K562 (cell line): ENCODE measurements at regions not wholly inside any gene's neighbourhood (a gene's known extent, or its start where the extent isn't known, plus 50 kb on each side); places are given as distances from the start of the nearest gene placed in this dataset.
"Not testable (repeated sequence)": the region's sequence is repeated elsewhere in the genome, so short reads cannot be mapped to it uniquely, and the experiment has no call there.

Experiments
- ARNT ChIP-seq, 2 experiments: fragments of 450-650 bp; IDR thresholded peaks; 2 replicates each; pipeline ENCODE4 v1.6.1; 2016; ENCODE audit warnings: mild to moderate bottlenecking in 1 of 2
- CEBPB ChIP-seq: fragments of 450-650 bp; IDR thresholded peaks from 2 replicates; pipeline ENCODE4 v1.6.1; 2016; ENCODE audit warnings: missing genetic modification characterization, missing compliant biosample characterization
- CTCF ChIP-seq, 3 experiments: IDR thresholded peaks in 2 of 3; conservative IDR thresholded peaks in 1 of 3; 2 replicates each; pipeline ENCODE4 v1.5.1; 2011 to 2012; ENCODE audit warnings: low read length in 3 of 3, mild to moderate bottlenecking in 3 of 3, control low read depth in 2 of 3, improper control_type of control experiment in 1 of 3, inconsistent platforms in 1 of 3, low read depth in 1 of 3, mixed read lengths in 1 of 3, moderate library complexity in 1 of 3; ENCODE audit not compliant: insufficient read depth in 2 of 3
- EZH2 ChIP-seq: IDR thresholded peaks from 2 replicates; pipeline ENCODE4 v1.6.1; 2012; ENCODE audit warnings: low read depth, mild to moderate bottlenecking, inconsistent platforms, low read length, borderline replicate concordance
- JUNB ChIP-seq: fragments of 450-650 bp; formaldehyde crosslinking; conservative IDR thresholded peaks from 2 replicates; pipeline ENCODE4 v1.4.0; 2020; ENCODE audit warnings: mild to moderate bottlenecking
- MXI1 ChIP-seq: IDR thresholded peaks from 2 replicates; pipeline ENCODE4 v1.6.1; 2011; ENCODE audit warnings: low read depth, mild to moderate bottlenecking, improper control_type of control experiment, low read length
- POLR2A ChIP-seq: fragments of 450-650 bp; conservative IDR thresholded peaks from 2 replicates; pipeline ENCODE4 v1.6.1; 2016
- SREBF2 ChIP-seq: sonication (generic); formaldehyde crosslinking; IDR thresholded peaks from 2 replicates; pipeline ENCODE4 v1.4.0; 2020; ENCODE audit warnings: mild to moderate bottlenecking, missing genetic modification reagents
- STAG1 ChIP-seq: sonication (generic); formaldehyde crosslinking; IDR thresholded peaks from 2 replicates; pipeline ENCODE4 v1.5.0; 2020; ENCODE audit warnings: missing genetic modification reagents, borderline replicate concordance
- TAF1 ChIP-seq: IDR thresholded peaks from 2 replicates; pipeline ENCODE4 v1.6.1; 2011; ENCODE audit warnings: mild to moderate bottlenecking, low read length, moderate library complexity; ENCODE audit not compliant: insufficient read depth, control insufficient read depth, severe bottlenecking; ENCODE audit errors: extremely low read depth
- ZFP91 ChIP-seq: sonication (generic); formaldehyde crosslinking; IDR thresholded peaks from 2 replicates; pipeline ENCODE4 v1.8.0; 2022; ENCODE audit warnings: mild to moderate bottlenecking, missing genetic modification reagents
- ZNF143 ChIP-seq: sonication (generic); formaldehyde crosslinking; IDR thresholded peaks from 2 replicates; pipeline ENCODE4 v1.9.0; 2022; ENCODE audit warnings: mild to moderate bottlenecking, missing genetic modification reagents
- ZNF174 ChIP-seq: fragments of 250-450 bp; sonication (Bioruptor Pico); IDR thresholded peaks from 2 replicates; pipeline ENCODE4 v1.4.0; 2020; ENCODE audit warnings: mild to moderate bottlenecking
- ZNF197 ChIP-seq: fragments of 200-800 bp; sonication (Bioruptor generic); IDR thresholded peaks from 2 replicates; pipeline ENCODE4 v1.6.1; 2016; ENCODE audit warnings: low read depth, missing genetic modification characterization, missing compliant biosample characterization

GRCh38 chr6:58351619-58352018 lies 1034.2 kb downstream of the PRIM2 start:
- TF ChIP-seq TAF1; ZNF143 (CRISPR knock-in tag); POLR2A; CTCF (IDR thresholded peaks at IDR 0.05 in 2 of 3, conservative IDR thresholded peaks at IDR 0.05 in 1 of 3; ENCODE audit: insufficient read depth in 2 of 3, low read depth in 1 of 3, low read length in 3 of 3); JUNB (CRISPR knock-in tag); CEBPB (tag); SREBF2 (CRISPR knock-in tag); EZH2; ZNF174 (CRISPR knock-in tag); ARNT (IDR thresholded peaks at IDR 0.05); STAG1 (CRISPR knock-in tag); ZNF197 (CRISPR knock-in tag); MXI1; ZFP91: not testable (repeated sequence)
